ENCODE measurements at regions not wholly inside any gene's neighbourhood (a gene's known extent, or its start where the extent isn't known, plus 50 kb on each side); places are given as distances from the start of the nearest gene placed in this dataset.

- H3K27me3 ChIP-seq, result no peaks in the 10 kb centered on the region
- intact Hi-C loops (cut with DNase I; ENCODE audit: low total_unique reads), result no loop called here
- H3K36me3 ChIP-seq, result no peaks in the 10 kb centered on the region
- no peak for DNase-seq
- WGBS, 5 donors, result 76 to 90% (median 85%) methylated on average over 3 of the region's 3 CpGs
- H3K4me3 ChIP-seq, result no peak overlapping the region
- peaks cover 0 to 3% (median 0%) of the 10 kb centered on the region in 4 donors for H3K9me3 ChIP-seq
- no peak overlapping the region for H3K27ac ChIP-seq
- no peaks in the 10 kb centered on the region for H3K4me1 ChIP-seq
- TF ChIP-seq POLR2A (IDR thresholded peaks at IDR 0.05) (no peak), EP300 (IDR thresholded peaks at IDR 0.05) (no peak), POLR2AphosphoS5 (IDR thresholded peaks at IDR 0.05) (no peak)
- TF ChIP-seq, protein P1, sequence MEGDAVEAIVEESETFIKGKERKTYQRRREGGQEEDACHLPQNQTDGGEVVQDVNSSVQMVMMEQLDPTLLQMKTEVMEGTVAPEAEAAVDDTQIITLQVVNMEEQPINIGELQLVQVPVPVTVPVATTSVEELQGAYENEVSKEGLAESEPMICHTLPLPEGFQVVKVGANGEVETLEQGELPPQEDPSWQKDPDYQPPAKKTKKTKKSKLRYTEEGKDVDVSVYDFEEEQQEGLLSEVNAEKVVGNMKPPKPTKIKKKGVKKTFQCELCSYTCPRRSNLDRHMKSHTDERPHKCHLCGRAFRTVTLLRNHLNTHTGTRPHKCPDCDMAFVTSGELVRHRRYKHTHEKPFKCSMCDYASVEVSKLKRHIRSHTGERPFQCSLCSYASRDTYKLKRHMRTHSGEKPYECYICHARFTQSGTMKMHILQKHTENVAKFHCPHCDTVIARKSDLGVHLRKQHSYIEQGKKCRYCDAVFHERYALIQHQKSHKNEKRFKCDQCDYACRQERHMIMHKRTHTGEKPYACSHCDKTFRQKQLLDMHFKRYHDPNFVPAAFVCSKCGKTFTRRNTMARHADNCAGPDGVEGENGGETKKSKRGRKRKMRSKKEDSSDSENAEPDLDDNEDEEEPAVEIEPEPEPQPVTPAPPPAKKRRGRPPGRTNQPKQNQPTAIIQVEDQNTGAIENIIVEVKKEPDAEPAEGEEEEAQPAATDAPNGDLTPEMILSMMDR (IDR thresholded peaks at IDR 0.05), result no peak
Measured at GRCh38 chr3:84637272-84637671, 321.5 kb upstream of the CADM2 start.

GRCh38 chr3:84666468-84666867 lies 292.3 kb upstream of the CADM2 start:
- H3K27me3 ChIP-seq, result no peaks in the 10 kb centered on the region
- intact Hi-C loops (cut with DNase I; ENCODE audit: low total_unique reads), result no loop called here

DNA sequence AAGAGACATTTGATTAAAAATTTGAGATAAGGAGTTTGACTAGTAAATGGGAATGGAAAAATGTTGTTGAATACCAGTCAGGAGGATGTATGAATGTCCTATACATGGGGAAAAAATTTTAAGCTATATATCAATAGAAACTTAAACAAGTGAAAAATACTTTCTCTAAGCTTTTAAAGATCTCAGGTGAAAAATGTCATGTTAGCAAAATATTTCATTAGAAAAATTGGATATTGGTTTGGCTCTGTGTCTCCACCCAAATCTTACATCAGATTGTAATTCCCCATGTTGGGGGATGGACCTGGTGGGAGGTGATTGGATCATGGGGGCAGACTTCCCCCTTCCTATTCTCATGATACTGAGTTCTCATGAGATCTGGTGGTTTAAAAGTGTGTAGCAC lies 279.6 kb upstream of the CADM2 start:
- no peaks in the 10 kb centered on the region for H3K4me1 ChIP-seq
- H3K9me3 ChIP-seq, result peaks cover 0 to 3% (median 0%) of the 10 kb centered on the region in 4 donors
- intact Hi-C loops (cut with DNase I; ENCODE audit: low total_unique reads), result no loop called here
- no peak overlapping the region for H3K4me3 ChIP-seq
- TF ChIP-seq POLR2A (IDR thresholded peaks at IDR 0.05), result no peak
- TF ChIP-seq, protein P1 (IDR thresholded peaks at IDR 0.05), result no peak
- TF ChIP-seq EP300 (IDR thresholded peaks at IDR 0.05), result no peak
- no peak for TF ChIP-seq POLR2AphosphoS5 (IDR thresholded peaks at IDR 0.05)
- no peaks in the 10 kb centered on the region for H3K36me3 ChIP-seq
- H3K27me3 ChIP-seq, result no peaks in the 10 kb centered on the region
- DNase-seq, result no peak
- no peak overlapping the region for H3K27ac ChIP-seq

More at GRCh38 chr3:84666468-84666867, 292.3 kb upstream of the CADM2 start:
- DNase-seq, result no peak
- Histone ChIP-seq H3K27ac (no peak overlapping the region), H3K9me3 (peaks cover 0 to 6% (median 0%) of the 10 kb centered on the region in 4 donors), H3K4me1 (no peaks in the 10 kb centered on the region), H3K4me3 (no peak overlapping the region), H3K36me3 (no peaks in the 10 kb centered on the region)
- TF ChIP-seq POLR2AphosphoS5 (IDR thresholded peaks at IDR 0.05), result no peak
- TF ChIP-seq, protein P1 (IDR thresholded peaks at IDR 0.05), result no peak
- TF ChIP-seq POLR2A (IDR thresholded peaks at IDR 0.05), result no peak
- no peak for TF ChIP-seq EP300 (IDR thresholded peaks at IDR 0.05)

DNA sequence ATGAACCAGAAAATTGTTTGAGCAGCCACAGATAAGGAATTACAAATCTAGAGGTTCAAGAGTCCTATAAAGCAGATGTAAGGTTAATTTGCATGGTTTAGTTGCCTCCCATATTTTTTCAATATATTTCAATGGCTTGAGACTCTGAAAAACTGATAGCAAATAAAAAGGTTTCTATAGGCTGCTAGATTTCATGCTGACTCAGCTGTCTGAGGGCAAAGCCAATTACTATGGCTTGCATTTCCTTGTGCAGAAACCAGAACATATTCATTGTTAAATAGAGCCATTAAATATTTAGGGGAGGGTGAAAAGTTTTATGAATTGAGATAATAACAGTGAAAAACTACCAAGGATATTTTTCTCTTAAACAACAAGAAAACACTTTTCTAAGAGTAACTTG lies 278.1 kb upstream of the CADM2 start:
- H3K36me3 ChIP-seq, result no peaks in the 10 kb centered on the region
- no peak overlapping the region for H3K4me3 ChIP-seq
- intact Hi-C loops (cut with DNase I; ENCODE audit: low total_unique reads), result no loop called here

More for the DNA sequence above, 278.1 kb upstream of the CADM2 start:
- H3K4me1 ChIP-seq, result no peaks in the 10 kb centered on the region
- TF ChIP-seq POLR2AphosphoS5 (IDR thresholded peaks at IDR 0.05) (no peak), EP300 (IDR thresholded peaks at IDR 0.05) (no peak), POLR2A (IDR thresholded peaks at IDR 0.05) (no peak)
- TF ChIP-seq, protein P1 (IDR thresholded peaks at IDR 0.05), result no peak
- no peaks in the 10 kb centered on the region for H3K27me3 ChIP-seq
- no peak for DNase-seq
- no peaks in the 10 kb centered on the region for H3K9me3 ChIP-seq
- H3K27ac ChIP-seq, result no peak overlapping the region

All from stomach (tissue), 8 donors.